CD4-positive, alpha-beta T cell treated with Interleukin-4 for 4 hours (primary cell): ENCODE measurements at regions not wholly inside any gene's neighbourhood (a gene's known extent, or its start where the extent isn't known, plus 50 kb on each side); places are given as distances from the start of the nearest gene placed in this dataset.

ENCODE experiments used
- DNase-seq: peaks from one replicate; pipeline ENCODE4 v3.0.0-alpha.2; 2020

DNA sequence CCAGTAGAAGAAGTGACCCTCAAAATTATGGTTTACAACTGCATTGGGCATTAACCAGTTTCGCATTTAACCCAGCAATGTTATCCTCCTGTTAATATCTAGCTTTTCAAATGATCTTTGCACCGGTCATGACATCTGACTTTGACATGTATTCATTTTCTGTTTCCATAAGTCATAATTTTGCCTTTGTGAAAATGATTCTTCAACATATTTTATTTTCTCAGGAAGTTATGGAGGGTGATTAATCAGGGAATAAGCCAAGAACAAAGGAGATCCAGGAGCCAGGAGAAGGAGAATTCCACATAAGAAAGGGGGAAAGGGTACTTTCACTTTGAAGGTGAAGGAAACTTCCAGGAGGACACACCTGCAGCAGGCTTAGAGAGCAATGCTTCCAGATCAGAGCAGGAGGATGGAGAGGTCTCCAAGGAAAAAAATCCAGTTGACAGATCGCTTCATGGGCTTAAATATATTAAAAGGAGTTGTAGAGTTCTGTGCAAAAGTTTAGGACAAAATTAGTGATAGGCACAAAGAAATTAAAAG, 92.1 kb upstream of the FAM3C start:
- no peak for DNase-seq

DNA sequence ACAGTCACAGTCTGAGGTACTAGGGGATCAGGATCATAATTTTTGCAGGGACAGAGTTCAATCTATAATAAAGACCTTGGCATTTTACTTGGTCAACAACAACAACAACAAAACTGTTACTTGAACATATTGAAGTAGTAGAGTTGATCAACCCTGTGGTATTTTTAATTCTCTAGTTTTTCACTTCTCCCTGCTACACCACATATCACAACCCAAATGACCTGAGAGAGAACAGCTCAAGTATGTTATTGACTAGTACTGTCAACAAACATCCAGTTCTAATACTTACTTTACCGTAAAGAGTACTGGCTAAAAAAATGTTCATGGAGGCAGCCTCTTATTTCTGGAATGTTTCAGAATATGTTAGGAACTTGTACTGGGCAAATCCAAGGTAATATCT, 90.5 kb upstream of the FAM3C start:
- DNase-seq = no peak

DNA sequence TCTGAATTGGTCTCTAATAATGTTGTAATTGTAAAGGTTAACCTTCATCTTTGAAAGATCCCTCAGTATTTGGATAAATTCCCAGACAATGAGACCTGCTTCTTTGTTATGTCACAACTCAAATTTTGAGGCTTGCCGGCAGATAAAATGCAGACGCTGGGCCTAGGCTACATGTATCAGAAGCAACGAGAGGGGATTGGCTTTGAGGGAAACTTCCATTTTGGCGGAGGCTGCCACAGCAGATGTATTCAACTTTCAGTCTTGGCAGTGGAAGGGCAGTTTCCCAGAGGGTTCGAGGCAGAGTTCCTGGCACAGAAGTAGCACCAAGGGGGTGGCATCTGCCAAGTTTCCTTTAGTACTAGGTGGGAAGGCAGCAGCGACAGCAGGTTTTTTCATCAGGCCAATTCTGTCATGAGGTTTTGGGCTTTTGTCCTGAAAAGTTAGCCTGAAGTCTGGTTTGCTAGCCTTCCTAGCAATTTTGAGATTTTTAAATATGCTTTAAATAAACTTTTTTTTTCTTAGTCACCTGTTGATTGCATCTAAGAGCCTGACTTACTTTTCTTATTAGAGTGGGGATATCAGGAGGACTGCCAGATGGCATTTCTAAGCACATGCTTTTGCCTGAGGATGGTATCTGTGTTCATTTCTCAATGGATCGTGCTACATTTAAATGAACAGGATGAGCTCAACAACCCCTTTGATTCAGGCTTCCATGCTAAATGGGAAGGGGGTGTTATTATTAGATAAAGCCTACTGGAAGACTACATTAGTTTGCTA, 89.5 kb upstream of the FAM3C start:
- no peak for DNase-seq

DNA sequence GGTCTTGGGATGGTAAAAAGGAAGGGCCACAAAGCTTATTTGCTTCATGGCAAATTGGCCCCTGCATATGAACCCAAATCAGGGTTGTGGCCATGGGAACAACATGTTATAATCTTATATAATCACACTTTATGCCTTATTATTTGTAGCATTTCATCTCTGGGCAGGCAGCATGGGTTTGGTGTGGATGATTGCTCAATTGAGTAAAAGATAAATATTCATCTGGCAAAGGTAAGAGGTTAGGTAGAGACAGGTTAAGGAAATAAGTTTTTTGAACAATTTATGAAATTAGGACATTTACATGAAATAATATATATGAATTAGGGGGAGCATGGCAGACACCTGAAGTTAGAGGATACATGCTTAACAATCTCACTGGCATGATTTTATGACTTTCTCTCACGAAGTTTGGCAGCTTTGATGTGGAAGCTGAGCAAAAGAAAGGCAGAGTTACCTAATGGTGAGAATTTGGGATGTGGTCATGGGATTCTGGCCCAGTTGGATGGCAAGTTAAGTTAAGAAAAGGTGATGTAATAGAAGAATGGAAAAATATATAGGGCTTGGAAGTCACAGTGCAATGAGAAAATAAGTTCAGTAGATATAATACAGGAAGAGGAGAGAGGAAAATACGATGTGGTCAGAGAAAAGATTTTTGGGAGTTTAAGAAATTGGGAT, 88.1 kb upstream of the FAM3C start:
- DNase-seq = no peak

DNA sequence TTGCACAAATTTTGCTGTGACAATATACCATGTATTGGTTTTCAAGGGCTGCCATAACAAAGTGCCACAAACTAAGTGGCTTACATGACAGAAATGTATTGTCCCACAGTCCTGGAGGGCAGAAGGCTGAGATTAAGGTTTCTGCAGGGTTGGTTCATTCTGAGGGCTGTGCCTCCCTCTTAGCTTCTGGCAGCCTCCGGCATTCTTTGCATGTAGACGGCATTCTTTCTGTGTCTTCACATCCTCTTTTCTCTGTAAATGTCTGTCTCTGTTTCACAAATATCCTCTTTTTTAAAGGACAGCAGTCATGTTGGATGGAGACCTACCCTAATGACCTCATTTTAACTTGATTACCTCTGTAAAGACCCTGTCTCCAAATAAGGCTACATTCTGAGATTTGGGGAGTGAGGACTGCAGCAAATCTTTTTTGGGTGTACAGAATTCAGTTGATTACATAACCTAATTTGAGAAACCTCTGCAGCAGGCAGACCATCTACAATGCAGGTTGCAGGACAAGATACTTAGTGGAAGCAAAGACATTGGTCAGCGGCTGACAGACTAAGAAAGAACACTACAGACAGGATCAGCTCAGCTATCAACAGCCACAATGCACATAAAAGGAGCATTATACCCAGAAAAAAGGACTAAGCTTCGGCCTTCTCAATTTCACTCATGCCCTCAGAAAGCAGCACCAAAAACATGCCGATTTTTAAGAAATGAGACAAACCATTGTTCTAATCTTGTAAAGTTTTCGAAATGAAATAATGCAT, 84.6 kb upstream of the FAM3C start:
- no peak for DNase-seq

DNA sequence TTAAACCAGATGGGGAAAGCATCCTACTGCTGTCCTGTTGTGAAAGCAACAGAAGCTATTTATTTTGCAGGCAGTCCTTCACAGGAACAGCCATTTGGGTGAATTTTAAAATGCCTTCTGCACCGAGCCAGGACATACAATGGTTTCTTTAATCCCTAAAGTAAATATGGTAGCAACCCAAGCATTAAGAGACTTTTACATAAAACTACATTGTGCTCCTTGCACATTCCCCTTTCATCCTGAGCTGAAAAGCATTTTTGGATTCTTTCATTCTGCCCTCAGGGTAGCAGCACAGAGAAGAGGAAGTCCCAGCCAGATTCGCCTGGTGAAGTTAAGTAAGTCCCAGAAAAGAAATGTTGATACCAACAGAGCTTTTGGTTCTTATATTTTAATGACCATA, 84.0 kb upstream of the FAM3C start:
- no peak for DNase-seq

DNA sequence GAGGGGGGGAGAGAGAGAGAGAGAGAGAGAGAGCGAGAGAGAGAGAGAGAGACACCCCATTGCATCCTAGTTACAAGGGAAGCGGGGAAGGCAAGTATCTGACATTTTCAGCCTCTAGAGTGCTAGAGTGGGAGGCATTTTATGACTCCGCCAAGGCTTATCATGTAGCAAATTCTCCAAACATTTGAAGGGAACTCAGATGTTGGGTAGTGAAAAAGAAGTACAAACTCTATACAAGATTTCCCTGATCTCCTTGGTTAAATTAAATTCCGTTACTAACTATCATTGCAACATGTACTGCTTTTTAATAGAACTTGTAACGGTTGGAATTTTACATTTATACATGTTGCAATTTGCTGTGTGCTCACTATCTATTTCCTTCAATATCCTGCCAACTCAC, 83.4 kb upstream of the FAM3C start:
- DNase-seq = no peak

DNA sequence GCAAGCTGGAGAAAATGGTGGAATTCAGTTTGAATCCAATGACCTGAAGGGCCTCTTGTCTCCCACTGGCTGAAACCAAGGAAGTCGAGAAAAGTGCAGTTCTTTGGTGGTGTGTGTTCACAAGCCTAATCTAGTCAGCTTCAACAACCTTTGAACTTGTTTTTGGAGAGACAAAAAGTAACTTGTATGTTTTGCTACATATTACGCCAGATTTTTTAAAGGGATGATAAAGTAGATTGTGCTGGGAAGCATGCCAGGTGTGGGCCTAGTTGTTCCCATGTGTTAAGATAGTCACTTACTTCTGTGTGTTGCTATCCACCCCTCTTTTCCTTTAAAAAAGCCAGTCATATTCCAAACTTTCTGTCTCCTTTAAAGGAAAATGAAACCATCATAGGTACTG, 79.7 kb upstream of the FAM3C start:
- no peak for DNase-seq

DNA sequence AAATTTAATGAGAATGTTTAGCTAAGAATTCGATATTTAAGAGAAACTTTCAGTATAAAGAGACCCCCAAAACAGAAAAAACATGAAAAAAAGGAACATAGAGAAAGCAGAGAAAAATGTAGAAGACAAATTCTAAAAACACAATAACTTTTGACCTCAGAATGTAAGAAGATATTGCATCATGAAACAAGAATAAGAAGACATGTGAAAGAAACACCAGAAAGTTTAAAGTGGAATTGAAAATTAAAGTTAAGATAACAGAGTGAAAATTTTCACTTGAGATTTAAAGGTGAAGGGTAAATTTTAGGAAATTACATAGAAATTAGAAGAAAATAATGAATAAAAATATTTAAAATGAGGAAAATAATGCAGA, 78.2 kb upstream of the FAM3C start:
- no peak for DNase-seq

DNA sequence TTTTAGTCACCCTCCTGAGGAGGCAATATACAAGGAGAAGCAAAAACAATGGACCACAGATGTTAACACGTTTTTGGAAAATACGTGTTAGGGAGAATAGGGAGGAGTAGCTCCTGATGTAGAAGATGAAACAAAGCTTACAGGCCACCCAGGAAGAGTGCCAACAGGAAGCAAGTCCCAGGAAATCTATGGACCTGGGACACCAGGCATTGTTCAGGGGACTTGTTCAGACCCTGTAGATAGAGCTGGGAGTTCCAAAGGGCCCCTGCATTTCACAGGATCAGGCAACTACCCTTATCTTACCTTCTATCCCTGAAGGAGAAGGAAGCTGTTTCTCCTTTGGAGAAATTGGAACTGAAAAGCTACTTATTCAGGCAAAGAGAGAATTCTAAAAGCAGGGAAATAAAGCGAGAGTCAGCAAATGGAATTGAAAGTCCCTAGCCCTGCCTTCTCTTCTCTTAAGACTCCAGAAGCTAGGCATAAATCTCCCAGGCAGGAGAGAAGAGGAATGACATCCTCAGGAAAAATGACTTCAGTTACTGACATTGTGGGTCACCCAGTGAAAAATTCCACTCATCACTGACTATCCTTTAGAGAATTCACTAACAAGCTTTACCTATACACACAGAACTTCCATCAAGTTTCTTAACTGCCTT, 77.7 kb upstream of the FAM3C start:
- DNase-seq = no peak

DNA sequence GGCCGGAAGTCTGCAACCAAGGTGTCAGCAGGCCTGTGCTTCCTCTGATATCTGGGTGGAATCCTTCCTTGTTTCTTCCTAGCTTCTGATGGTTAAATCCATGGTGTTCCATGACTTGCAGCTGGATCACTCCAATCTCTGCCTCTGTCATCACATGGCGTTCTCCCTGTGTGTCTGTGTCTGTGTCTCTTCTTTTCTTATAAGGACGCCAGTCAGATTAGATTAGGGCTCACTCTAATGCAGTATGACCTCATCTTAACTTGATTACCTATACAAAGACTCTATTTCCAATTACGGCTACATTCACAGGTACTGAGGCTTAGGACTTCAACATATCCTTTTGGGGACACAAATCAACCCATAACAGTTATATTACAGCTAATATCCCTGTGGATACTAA, 70.3 kb upstream of the FAM3C start:
- DNase-seq = no peak

DNA sequence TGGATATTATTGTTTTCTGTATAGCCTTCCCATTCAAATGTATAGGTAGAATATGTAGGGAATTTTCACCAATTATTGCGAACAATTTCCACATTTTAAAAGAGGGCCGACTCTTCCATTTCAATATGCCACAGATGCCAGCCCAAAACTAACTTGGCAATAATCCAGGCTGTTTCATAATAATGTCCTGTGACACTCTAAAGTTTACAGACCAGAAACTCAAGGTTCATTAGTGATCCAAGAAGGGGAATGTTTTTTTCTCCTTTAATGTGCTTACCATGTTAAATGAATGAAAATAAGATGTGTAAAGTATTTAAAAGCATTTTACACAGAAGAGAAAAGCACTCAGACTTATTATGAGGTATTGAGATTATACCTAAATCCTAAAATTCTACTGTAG, 63.0 kb upstream of the FAM3C start:
- no peak for DNase-seq

DNA sequence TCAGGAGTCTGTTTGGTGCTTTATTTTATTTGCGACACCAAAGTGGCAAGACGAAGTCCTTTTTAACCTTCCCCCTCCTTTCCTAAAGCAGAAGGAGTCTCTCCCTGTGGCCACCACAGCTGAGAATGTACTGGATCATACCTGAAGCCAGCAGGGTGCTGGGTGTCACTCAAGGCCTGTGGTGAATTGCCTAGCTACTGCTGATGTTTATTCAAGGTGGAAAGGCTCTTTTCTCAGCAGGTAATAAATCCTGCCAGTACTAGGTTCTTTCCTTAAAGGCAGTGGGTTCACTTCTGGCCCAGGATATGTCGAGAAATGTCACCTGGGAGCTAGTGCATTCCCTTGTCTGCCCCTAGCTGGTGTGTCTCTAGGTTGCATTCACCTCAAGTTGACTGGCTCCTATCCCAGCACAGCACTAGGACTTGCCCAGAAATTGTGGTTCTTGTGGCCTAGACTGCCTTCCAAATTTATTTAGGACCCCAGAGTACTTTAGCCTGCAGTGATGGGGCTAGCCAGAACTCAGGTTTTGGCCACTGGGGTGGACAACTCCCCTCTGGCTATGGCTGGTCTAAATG, 60.8 kb upstream of the FAM3C start:
- DNase-seq = no peak

DNA sequence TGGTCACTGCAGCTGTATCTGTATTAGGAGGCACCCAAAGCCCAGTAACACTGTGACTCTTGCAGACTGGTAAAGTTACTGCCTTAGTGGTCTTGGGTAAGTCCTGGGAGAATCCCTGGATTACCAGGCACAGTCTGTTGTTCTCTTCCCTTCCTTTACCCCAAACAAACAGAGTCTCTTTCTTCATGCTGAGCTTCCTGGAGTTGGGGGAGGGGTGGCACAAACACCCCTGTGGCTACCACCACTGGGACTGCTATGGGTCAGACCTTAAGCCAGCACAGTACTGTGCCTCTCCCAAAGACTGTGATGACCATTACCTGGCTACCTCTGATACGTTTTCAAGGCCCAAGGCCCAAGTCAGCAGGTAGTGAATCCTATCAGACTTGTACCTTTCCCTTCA, 59.9 kb upstream of the FAM3C start:
- no peak for DNase-seq

DNA sequence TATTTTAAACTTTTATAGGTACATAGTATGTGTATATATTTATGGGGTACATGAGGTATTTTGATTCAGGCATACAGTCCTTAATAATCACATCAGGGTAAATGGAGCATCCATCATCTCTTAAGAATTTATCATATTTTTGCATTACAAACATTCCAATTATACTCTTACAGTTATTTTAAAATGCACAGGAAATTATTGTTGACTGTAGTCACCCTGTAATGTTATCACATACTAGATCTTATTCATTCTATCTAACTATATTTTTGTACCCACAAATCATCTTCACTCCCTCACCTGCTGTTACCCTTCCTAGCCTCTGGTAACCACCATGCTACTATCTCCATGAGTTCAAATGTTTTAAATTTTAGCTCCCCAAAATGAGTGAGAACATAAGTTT, 56.3 kb upstream of the FAM3C start:
- no peak for DNase-seq

DNA sequence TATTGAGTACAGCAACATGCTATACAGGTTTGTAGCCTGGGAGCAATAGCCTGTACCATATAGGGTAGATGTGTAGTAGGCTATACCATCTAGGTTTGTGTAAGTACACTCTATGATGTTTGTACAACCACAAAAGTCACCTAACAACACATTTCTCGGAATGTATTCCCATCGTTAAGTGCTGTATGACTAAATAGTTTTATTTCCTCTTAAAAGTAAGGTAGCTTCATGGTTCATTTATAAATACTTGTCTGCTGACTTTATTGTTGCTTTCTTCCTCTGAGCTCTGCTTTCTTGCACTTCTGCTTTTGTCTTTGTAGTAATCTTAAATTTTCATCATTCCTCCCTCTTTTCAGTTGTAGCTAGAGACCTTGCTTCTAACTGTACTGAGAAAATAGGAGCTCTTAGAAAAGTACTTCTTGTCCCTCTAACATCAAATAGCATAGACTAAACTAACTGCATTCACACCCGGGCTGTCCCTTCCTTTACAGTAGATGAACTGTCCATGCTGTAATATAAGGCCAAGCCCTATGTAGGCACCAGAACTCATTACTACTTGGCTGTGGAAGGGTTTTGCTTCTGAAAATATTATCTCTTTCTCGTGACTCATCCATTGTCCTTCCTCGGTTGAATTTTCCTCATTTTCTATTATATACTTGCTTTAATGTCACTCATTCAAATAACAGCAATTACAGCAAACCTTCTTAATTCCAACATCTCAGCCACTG, 55.4 kb upstream of the FAM3C start:
- DNase-seq = no peak

DNA sequence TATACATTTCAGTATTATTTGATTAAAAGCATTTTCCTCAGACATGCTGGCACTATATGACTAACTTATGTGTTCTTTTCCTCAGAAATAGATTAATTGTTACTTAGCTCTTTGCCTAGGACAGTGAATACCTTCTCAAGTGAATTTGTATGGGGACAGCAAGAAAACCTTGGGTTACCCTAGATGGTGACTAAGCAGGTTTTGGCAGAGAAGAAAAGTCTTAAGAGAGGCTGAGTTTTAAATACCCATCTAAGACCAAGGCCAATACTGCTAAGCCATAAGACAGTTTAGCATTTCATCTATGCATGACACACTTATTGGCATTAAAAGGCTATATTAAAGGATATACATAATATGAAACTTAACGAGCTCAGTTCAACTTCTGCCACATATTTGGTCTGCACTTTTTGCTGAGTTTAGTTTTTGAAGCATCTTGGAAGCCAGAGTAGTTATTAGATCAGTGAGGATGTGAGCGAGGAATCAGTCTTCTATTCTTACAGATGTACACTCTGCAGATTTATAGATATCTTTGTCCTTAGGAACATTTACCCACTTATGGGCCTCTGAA, 54.6 kb upstream of the FAM3C start:
- no peak for DNase-seq

DNA sequence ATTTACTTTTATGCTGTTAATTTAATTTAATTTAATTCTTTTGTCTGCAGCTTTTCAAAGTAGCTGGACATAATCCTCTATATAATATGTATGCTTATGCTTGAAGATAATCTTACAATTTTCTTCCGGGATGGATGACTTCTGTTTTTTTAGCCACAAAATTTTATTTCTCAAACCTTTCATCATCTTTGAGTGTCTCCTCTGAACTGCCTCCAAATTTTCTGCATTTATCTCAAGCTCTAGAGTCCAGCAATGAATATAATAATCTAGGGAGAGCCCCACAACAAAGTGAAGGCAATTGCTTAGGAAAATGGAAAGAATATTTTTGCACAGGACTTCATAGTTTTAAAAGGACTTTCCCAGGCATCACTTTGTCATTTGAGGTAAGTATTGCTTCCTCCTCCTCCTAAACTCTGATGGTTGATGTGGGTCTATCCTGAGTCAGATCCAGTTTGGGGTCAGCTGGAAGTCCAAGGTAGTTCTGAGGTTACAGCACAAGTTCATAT, 53.7 kb upstream of the FAM3C start:
- no peak for DNase-seq

DNA sequence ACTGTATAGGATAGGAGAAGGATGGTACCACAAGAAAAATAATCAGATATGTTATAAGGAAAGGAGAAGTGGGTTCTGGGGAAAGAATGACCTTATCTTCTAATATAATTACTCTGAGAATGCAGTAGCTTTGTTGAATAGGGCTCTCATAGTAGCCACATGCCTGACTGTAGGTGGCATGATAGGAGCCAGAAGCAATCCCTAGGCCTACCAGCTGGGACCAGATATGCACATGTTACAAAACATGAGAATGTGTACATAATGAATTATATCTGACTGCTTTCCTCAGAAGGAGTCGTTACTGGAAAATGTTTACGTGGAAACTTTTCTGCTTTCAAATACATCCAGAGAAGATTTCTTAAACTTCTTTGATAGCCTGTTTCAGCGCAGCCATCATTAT, 53.2 kb upstream of the FAM3C start:
- DNase-seq = no peak

DNA sequence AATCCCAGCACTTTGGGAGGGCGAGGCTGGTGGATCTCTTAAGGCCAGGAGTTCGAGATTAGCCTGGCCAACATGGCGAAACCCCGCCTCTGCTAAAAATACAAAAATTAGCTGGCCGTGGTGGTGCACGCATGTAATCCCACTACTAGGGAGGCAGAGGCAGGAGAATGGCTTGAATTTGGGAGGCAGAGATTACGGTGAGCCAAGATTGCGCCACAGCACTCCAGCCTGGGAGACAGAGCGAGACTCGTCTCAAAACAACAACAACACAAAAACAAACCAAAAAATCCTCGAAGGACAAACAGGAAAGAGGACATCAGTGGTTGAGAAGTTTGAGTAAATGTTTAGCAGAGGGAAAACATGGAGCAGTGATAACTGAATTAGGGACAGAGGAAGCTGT, 52.3 kb upstream of the FAM3C start:
- no peak for DNase-seq

DNA sequence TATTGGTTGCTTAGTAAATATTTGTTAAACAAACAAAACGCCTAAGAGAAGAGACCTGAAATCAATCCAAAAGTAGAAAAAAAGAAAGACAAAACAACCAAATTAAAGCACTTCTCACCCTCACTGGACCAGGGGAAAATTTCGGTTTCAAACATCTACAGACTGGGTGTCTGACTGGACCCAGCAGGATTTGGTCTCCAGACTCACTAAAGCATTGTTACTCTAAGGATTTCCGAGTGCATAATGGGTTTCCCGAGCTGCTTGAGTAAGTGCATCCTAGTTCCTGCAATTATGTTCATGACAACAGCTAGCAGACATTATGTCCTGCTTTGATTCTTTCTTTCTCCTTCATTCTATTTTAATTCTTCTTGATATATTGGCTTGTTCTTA, 51.8 kb upstream of the FAM3C start:
- no peak for DNase-seq
